Embryonic facial prominence (tissue), 1 donor: ENCODE measurements at regions not wholly inside any gene's neighbourhood (a gene's known extent, or its start where the extent isn't known, plus 50 kb on each side); places are given as distances from the start of the nearest gene placed in this dataset.

ENCODE experiments used
- DNase-seq: peaks from one replicate; pipeline ENCODE4 v3.0.0-alpha.2; 2016; ENCODE audit errors: extremely low spot score

DNA sequence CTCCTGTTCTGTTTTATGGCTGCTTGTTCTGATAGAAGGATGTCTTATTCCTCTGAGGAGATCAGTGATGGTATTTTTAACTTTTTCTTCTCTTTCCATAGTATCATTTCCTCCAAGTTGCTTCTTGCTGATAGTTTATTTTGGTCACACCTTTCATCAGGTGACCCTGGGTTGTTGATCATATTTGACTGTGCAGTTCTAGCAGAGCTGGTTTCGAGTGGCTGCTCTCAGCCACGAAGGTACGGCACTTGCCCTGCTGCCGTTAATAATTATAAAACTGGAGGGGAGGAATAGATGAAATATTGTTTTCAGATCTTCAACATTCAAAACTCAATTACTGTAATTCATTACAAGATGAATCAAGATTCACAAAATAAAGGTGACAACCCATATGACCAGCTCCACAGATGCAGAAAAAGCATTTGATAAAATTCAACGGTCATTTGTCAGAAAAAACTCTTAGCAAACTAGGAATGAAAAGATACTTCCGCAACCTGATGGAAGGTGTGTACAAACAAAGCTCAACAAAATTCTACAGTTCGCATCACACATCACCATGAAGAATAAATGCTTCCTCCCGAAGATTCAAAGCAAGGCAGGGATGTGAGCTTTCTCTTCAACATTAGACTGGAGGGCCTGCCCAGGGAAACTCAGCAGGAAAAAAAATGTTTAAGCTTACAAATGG is 59.2 kb upstream of the RTL6 start:
- no peak for DNase-seq

GRCh38 chr22:44555597-44555996 is 57.6 kb upstream of the RTL6 start:
- DNase-seq = no peak

GRCh38 chr22:44555046-44555445 is 57.0 kb upstream of the RTL6 start:
- no peak for DNase-seq

- no peak for DNase-seq
These were observed 56.4 kb upstream of the RTL6 start for GRCh38 chr22:44554411-44554810.

DNA sequence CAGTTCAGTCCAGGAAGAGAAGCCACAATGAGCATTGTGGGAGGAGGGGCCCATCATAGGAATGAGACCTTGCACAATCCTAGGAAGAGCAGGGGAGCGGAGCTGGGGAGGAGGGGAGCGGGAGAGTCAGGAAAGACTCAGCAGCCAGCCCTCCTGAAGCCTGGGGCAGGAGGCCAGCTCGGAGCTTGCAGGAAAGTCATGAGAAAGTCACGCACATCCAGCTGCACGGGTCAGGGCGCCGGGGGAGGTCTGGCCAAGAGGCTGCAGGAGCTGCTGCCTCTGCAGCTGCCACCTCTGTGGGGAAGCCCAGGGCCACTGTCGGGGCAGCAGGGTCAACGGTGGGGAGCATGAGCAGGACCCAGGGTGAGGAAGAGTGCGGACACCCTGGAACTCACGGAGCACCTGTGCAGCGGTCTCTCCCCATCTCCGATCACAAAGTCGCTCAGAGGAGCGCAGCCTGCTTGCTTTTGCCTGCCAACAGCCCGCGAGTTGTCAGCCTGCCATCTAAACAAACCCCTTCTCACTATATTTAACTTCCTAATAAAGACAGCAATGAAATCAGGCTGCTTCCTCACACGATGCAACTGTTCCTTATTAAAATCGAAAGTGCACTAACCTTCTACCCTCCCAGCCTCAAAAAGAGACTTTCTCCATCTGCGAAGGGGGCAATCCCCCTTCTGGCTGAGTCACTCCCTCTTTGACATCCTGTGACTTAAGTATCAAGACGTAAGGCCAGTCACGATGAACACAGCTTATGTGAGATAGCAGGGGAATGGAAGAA is 52.9 kb upstream of the RTL6 start:
- DNase-seq = no peak

GRCh38 chr22:44549701-44550100 is 51.7 kb upstream of the RTL6 start:
- no peak for DNase-seq

GRCh38 chr22:44548981-44549380 is 50.9 kb upstream of the RTL6 start:
- no peak for DNase-seq
